NCI-H187 (cell line): ENCODE measurements at regions not wholly inside any gene's neighbourhood (a gene's known extent, or its start where the extent isn't known, plus 50 kb on each side); places are given as distances from the start of the nearest gene placed in this dataset.
A peak's percentile ranks its signal among the peaks of the same experiment; 100 is the strongest.
"Not testable (repeated sequence)": the region's sequence is repeated elsewhere in the genome, so short reads cannot be mapped to it uniquely, and the experiment has no call there.

Experiments used
- DNase-seq, 2 experiments: peaks; one replicate each; lab custom pipeline; 2025; lab: John Stamatoyannopoulos, UW

DNA sequence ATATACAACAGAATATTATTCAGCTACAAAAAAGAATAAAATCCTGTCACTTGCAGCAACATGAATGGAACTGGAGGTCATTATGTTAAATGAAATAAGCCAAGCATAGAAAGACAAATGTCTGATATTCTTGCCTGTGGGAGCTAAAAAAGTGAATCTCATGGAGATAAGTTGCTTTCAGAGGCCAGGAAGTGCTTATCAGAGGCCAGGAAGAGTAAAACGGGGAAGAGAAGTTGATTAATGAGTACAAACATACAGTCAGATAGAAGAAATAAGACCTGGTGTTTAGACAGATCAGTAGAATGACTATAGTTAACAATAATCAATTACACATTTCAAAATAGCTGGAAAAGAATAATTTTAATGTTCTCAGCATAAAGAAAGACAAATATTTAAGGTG is 54.4 kb upstream of the CPHXL start:
- no peak for DNase-seq

GRCh38 chr16:75781683-75782343 is 55.5 kb upstream of the CPHXL start:
- DNase-seq = no peak

- DNase-seq = no peak
Measured at GRCh38 chr16:75787440-75787839, 61.1 kb upstream of the CPHXL start.

DNA sequence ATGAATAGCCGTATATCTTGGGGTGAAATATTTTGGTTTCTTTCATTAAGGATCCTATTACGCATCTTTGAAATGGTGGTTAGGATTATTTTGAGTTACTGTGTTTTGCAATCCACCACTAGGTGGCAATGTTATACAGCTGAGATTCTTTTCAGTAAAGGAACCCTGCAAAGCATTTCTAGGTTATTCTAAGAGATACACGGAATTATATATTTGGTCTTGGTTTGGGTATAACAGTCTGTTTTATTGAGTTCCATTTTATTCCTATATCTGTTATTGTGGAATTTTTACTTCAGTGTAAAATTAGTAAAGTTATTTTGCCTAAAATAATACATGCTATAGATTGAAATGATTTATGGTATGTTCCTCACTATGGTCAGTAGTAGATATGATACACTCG is 62.9 kb upstream of the CPHXL start:
- peak in 1 of 2 experiments; percentile 1 for DNase-seq

- no peak for DNase-seq
Measured at GRCh38 chr16:75792771-75793492, 66.6 kb upstream of the CPHXL start.

DNA sequence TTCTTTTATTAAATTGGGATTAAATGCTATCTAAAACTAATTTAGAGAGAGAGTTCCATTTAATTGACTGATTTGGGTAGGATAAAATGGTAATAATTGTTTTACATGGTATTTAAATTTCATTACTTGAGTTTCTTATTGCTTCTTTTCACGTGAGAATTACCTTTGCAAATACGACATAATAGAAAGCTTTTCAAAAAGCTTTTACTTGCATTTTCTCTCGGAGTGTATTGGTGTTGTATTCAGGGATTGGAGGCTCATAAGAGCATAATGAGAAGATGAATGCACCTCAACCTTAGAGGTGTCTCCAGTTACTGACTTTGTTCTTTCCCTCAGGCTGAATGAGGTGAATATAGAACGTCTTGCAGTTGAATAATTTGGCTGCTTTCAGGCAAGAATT is 67.4 kb upstream of the CPHXL start:
- no peak for DNase-seq

DNA sequence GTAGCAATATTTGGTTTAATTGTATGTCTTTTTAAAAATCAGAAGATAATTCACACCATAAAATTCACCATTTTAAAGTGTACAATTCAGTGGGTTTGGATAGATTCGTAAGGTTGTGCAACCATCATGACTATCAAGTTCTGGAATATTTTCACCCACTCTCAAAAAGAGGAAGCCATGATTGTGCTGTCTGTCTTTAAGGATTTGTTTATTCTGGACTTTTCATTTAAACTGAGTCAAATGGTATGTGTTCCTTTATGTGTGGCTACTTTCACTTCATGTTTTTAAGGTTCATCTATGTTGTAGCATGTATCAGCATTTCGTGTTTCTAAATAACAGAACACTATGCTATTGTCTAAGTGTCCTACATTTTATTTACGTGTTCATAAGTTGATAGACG is 68.1 kb upstream of the CPHXL start:
- DNase-seq = no peak

- no peak for DNase-seq
Measured at GRCh38 chr16:75798714-75799113, 72.4 kb upstream of the CPHXL start.

- no peak for DNase-seq
Measured at GRCh38 chr16:75801307-75801706, 75.0 kb upstream of the CPHXL start.

- no peak for DNase-seq
Measured at GRCh38 chr16:75803753-75804152, 77.5 kb upstream of the CPHXL start.

DNA sequence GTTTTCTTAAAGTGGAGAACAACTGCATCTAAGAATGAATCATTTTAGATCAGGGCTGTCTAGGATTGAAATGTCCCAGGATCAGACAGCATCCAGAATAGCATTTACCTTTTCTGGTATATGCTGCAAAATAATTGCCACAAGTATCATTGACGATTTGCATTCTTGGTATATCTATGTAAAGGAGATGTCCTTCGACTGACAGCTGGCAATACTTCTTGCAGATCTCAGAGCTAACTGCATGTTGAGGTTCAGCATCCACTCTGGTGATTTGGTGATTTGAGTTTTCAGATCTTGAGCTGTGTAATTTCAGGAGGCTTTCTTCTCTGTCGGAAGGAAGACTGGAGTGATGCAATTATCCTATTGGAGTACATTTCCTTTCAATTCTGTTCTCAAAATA is 78.1 kb upstream of the CPHXL start:
- DNase-seq = no peak

- DNase-seq = no peak
Measured at GRCh38 chr16:75805946-75806345, 79.7 kb upstream of the CPHXL start.

GRCh38 chr16:75806487-75806886 is 80.2 kb upstream of the CPHXL start:
- DNase-seq = no peak

- DNase-seq = no peak
Measured at GRCh38 chr16:75810342-75810741, 84.1 kb upstream of the CPHXL start.

DNA sequence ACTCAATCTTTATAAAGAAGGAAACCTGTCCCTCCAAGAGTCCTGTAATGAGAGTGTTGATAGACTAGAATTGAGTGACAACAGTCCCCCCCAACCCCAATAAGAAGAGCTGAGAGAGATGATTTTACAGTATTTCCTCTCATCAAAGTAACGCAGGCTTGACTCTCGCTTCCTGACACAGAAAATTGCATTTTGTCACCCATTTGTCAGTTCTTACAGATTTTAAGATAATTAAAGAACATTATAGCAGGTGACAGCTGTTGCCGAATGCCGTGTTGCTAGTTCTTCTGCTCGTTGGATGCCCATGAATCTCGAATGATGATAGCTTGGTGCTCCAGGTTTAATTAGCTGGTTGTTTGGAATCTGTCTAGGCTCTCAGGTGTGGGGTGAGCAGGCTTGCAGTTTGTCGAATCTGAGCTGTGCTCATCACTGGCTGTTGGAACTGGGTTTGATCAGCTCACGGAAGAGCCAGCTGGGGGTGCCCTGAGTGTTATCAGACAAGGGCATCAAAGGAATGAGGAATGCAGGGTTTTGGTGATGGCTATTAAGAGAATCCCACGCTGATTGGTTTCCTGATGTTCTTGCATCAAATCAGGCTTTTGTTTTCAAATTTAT is 84.8 kb upstream of the CPHXL start:
- no peak for DNase-seq

DNA sequence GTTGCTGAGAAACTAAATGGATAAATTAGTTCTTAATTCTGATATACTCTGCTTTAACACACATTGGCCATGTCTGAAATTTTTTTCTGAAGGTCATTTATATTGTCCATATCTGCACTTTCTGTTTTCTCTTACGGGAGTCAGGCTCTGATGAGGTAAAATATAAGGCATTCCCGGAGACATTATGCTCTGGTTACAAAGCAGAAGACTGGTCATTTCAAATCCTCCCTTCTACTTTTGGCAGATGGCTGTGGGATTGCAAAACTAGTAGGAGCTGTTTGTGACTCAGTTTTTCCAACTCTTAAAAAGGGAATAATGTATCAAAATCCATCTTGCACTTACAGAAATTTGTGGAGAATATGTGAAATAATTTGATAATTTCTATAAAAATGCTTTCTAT is 92.2 kb upstream of the CPHXL start:
- DNase-seq = no peak

DNA sequence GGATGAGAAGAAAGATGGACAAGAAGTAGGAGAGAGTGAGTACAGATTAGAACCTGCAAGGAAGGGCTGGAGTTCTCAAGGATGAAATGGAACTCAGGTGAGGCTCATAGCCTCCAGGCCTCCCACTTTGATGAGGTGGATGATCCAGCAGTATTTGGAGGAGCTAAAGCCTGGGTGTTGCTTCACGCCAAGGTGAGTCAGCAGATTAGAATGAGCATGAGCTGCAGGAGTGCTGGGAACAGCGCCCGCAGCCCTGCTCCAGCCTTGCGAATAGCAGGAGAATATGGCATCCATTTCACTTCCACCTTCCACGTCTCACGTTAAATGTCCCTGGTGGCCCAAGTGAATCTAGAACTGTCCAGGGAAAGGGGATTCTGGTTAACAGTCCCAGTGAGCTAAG is 94.4 kb upstream of the CPHXL start:
- DNase-seq = no peak

DNA sequence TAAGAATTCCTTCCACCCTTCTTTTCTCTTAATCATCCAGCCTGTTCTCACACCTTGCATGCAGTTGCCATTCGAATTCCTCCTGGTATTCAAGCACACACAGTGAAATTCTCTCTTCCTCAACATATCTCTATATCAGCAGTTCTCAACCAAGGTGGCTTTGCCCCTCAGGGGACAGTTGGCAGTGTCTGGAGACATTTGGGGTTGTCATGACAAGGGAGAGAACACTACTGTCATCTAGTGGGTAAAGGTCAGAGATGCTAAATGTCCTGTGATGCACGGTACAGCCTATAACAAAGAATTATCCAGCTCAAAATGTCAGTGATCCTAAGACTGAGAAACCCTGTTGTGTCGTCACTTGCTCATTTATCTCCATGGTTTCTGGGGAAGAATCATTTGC is 94.8 kb upstream of the CPHXL start:
- DNase-seq = no peak

GRCh38 chr16:75825750-75826149 is 99.5 kb upstream of the CPHXL start:
- DNase-seq = not testable (repeated sequence)

- not testable (repeated sequence) for DNase-seq
Measured at GRCh38 chr16:75827372-75828038, 101.2 kb upstream of the CPHXL start.

- DNase-seq = not testable (repeated sequence)
Measured at GRCh38 chr16:75833385-75833784, 107.1 kb upstream of the CPHXL start.

GRCh38 chr16:75836347-75837010 is 110.2 kb upstream of the CPHXL start:
- no peak for DNase-seq
